HUES6 (cell line): ENCODE measurements at regions not wholly inside any gene's neighbourhood (a gene's known extent, or its start where the extent isn't known, plus 50 kb on each side); places are given as distances from the start of the nearest gene placed in this dataset.

Source experiments
- H3K27ac ChIP-seq: 2 replicates; pipeline ENCODE4 v1.7.0; 2013; ENCODE audit warnings: low read depth, mild to moderate bottlenecking, low read length, inconsistent platforms
- H3K27me3 ChIP-seq: 2 replicates; pipeline ENCODE4 v1.6.1; 2013; ENCODE audit warnings: low read length; ENCODE audit not compliant: control insufficient read depth, insufficient read depth
- H3K36me3 ChIP-seq: 2 replicates; pipeline ENCODE4 v1.6.1; 2013; ENCODE audit warnings: low read length; ENCODE audit not compliant: control insufficient read depth, insufficient read depth
- H3K4me1 ChIP-seq: 2 replicates; pipeline ENCODE4 v1.6.1; 2013; ENCODE audit warnings: low read length; ENCODE audit not compliant: control insufficient read depth, insufficient read depth
- H3K4me3 ChIP-seq: 2 replicates; pipeline ENCODE4 v1.5.1; 2013; ENCODE audit warnings: low read depth, low read length
- H3K9ac ChIP-seq: one replicate; pipeline ENCODE4 v1.6.1; 2013; ENCODE audit warnings: mild to moderate bottlenecking, low read length
- H3K9me3 ChIP-seq: 2 replicates; pipeline ENCODE4 v1.6.1; 2013; ENCODE audit warnings: low read depth, low read length; ENCODE audit not compliant: control insufficient read depth, insufficient read depth

GRCh38 chr20:52780462-52780861 is 191.7 kb upstream of the TSHZ2 start:
- Histone ChIP-seq H3K9me3 (no peaks in the 10 kb centered on the region), H3K4me1 (no peaks in the 10 kb centered on the region), H3K27ac (no peak overlapping the region), H3K27me3 (no peaks in the 10 kb centered on the region; the same call in 1 of the 2 replicates), H3K9ac (no peak overlapping the region), H3K36me3 (no peaks in the 10 kb centered on the region), H3K4me3 (no peak overlapping the region)

GRCh38 chr20:52779125-52779524 is 193.0 kb upstream of the TSHZ2 start:
- peaks cover 3% of the 10 kb centered on the region; the same call in 1 of the 2 replicates for H3K27me3 ChIP-seq

GRCh38 chr20:52777171-52777570 is 195.0 kb upstream of the TSHZ2 start:
- Histone ChIP-seq H3K27me3 (peaks cover 3% of the 10 kb centered on the region; the same call in 1 of the 2 replicates), H3K9me3 (no peaks in the 10 kb centered on the region), H3K4me3 (no peak overlapping the region), H3K9ac (no peak overlapping the region), H3K27ac (no peak overlapping the region), H3K36me3 (no peaks in the 10 kb centered on the region), H3K4me1 (no peaks in the 10 kb centered on the region)

More at GRCh38 chr20:52779125-52779524, 193.0 kb upstream of the TSHZ2 start:
- no peak overlapping the region for H3K9ac ChIP-seq
- no peaks in the 10 kb centered on the region for H3K4me1 ChIP-seq
- H3K9me3 ChIP-seq, result no peaks in the 10 kb centered on the region
- H3K27ac ChIP-seq, result no peak overlapping the region
- no peak overlapping the region for H3K4me3 ChIP-seq
- no peaks in the 10 kb centered on the region for H3K36me3 ChIP-seq

GRCh38 chr20:52775786-52776185 is 196.4 kb upstream of the TSHZ2 start:
- no peak overlapping the region for H3K27ac ChIP-seq
- no peaks in the 10 kb centered on the region for H3K4me1 ChIP-seq
- H3K27me3 ChIP-seq, result peaks cover 3% of the 10 kb centered on the region; the same call in 1 of the 2 replicates
- no peaks in the 10 kb centered on the region for H3K36me3 ChIP-seq
- H3K4me3 ChIP-seq, result no peak overlapping the region
- no peaks in the 10 kb centered on the region for H3K9me3 ChIP-seq
- no peak overlapping the region for H3K9ac ChIP-seq

- H3K36me3 ChIP-seq, result no peaks in the 10 kb centered on the region
- no peaks in the 10 kb centered on the region for H3K27me3 ChIP-seq
- no peak overlapping the region for H3K9ac ChIP-seq
- no peak overlapping the region for H3K4me3 ChIP-seq
- no peak overlapping the region for H3K27ac ChIP-seq
- no peaks in the 10 kb centered on the region for H3K9me3 ChIP-seq
- H3K4me1 ChIP-seq, result no peaks in the 10 kb centered on the region
Measured at GRCh38 chr20:52768694-52769093, 203.5 kb upstream of the TSHZ2 start.

GRCh38 chr20:52766645-52767435 is 205.3 kb upstream of the TSHZ2 start:
- no peak overlapping the region for H3K9ac ChIP-seq
- no peak overlapping the region for H3K27ac ChIP-seq
- H3K9me3 ChIP-seq, result no peaks in the 10 kb centered on the region
- no peaks in the 10 kb centered on the region for H3K4me1 ChIP-seq
- H3K27me3 ChIP-seq, result no peaks in the 10 kb centered on the region
- H3K4me3 ChIP-seq, result no peak overlapping the region
- H3K36me3 ChIP-seq, result no peaks in the 10 kb centered on the region

GRCh38 chr20:52763321-52763853 is 208.8 kb upstream of the TSHZ2 start:
- no peak overlapping the region for H3K4me3 ChIP-seq
- no peaks in the 10 kb centered on the region for H3K36me3 ChIP-seq
- no peaks in the 10 kb centered on the region for H3K27me3 ChIP-seq
- H3K9me3 ChIP-seq, result no peaks in the 10 kb centered on the region
- H3K9ac ChIP-seq, result no peak overlapping the region
- H3K4me1 ChIP-seq, result no peaks in the 10 kb centered on the region
- H3K27ac ChIP-seq, result no peak overlapping the region

GRCh38 chr20:52761867-52762266 is 210.3 kb upstream of the TSHZ2 start:
- Histone ChIP-seq H3K9me3 (no peaks in the 10 kb centered on the region), H3K4me3 (no peak overlapping the region), H3K36me3 (no peaks in the 10 kb centered on the region), H3K4me1 (no peaks in the 10 kb centered on the region), H3K9ac (no peak overlapping the region), H3K27me3 (no peaks in the 10 kb centered on the region), H3K27ac (no peak overlapping the region)

GRCh38 chr20:52760791-52761190 is 211.4 kb upstream of the TSHZ2 start:
- no peaks in the 10 kb centered on the region for H3K9me3 ChIP-seq
- H3K4me1 ChIP-seq, result no peaks in the 10 kb centered on the region
- H3K4me3 ChIP-seq, result no peak overlapping the region
- H3K27ac ChIP-seq, result no peak overlapping the region
- no peak overlapping the region for H3K9ac ChIP-seq
- H3K27me3 ChIP-seq, result no peaks in the 10 kb centered on the region
- no peaks in the 10 kb centered on the region for H3K36me3 ChIP-seq

GRCh38 chr20:52757411-52757810 is 214.7 kb upstream of the TSHZ2 start:
- Histone ChIP-seq H3K27ac (no peak overlapping the region), H3K36me3 (no peaks in the 10 kb centered on the region), H3K9me3 (no peaks in the 10 kb centered on the region), H3K4me3 (no peak overlapping the region), H3K4me1 (no peaks in the 10 kb centered on the region), H3K27me3 (no peaks in the 10 kb centered on the region), H3K9ac (no peak overlapping the region)

- Histone ChIP-seq H3K4me1 (no peaks in the 10 kb centered on the region), H3K27ac (no peak overlapping the region), H3K27me3 (no peaks in the 10 kb centered on the region), H3K4me3 (no peak overlapping the region), H3K9me3 (no peaks in the 10 kb centered on the region), H3K9ac (no peak overlapping the region), H3K36me3 (no peaks in the 10 kb centered on the region)
Measured at GRCh38 chr20:52755744-52756143, 216.4 kb upstream of the TSHZ2 start.
